Spleen (tissue), 11 donors: ENCODE measurements at regions not wholly inside any gene's neighbourhood (a gene's known extent, or its start where the extent isn't known, plus 50 kb on each side); places are given as distances from the start of the nearest gene placed in this dataset.

ENCODE experiments used
- DNase-seq: peaks from one replicate; pipeline ENCODE4 v3.0.0-alpha.2; 2020
- H3K27ac ChIP-seq, 8 donors: fragments of 200-600 bp; sonication (generic) in 7 of 8; 1 replicate in 4 of 8; 2 replicates in 4 of 8; pipeline versions ENCODE4 v1.5.0 to v1.8.0; 2016 to 2021; ENCODE audit warnings: inconsistent platforms in 4 of 8, mild to moderate bottlenecking in 4 of 8, moderate library complexity in 1 of 8
- H3K27me3 ChIP-seq, 7 donors: fragments of 200-600 bp; sonication (generic) in 6 of 7; replicated peaks in 1 of 7; 1 replicate in 4 of 7; 2 replicates in 3 of 7; pipeline versions ENCODE4 v1.5.0 to v1.8.0; 2016 to 2021; ENCODE audit warnings: inconsistent platforms in 3 of 7, mild to moderate bottlenecking in 1 of 7
- H3K36me3 ChIP-seq, 6 donors: fragments of 200-600 bp; sonication (generic) in 5 of 6; 1 replicate in 4 of 6; 2 replicates in 2 of 6; pipeline versions ENCODE4 v1.5.0 to v1.8.0; 2016 to 2021; ENCODE audit warnings: inconsistent platforms in 2 of 6
- H3K4me1 ChIP-seq, 6 donors: fragments of 200-600 bp; sonication (generic) in 5 of 6; 1 replicate in 3 of 6; 2 replicates in 3 of 6; pipeline versions ENCODE4 v1.5.0 to v1.8.0; 2016 to 2021; ENCODE audit warnings: inconsistent platforms in 3 of 6
- H3K4me3 ChIP-seq, 8 donors: fragments of 200-600 bp; sonication (generic) in 7 of 8; 1 replicate in 4 of 8; 2 replicates in 4 of 8; pipeline versions ENCODE4 v1.5.0 to v1.8.0; 2016 to 2021; ENCODE audit warnings: inconsistent platforms in 4 of 8, mild to moderate bottlenecking in 4 of 8, moderate library complexity in 2 of 8
- H3K9me3 ChIP-seq, 8 donors: fragments of 200-600 bp; sonication (generic) in 7 of 8; 1 replicate in 4 of 8; 2 replicates in 4 of 8; pipeline versions ENCODE4 v1.5.0 to v1.8.0; 2016 to 2021; ENCODE audit warnings: inconsistent platforms in 4 of 8
- CTCF ChIP-seq, 11 experiments: fragments of 200-600 bp in 7 of 11; fragments of 450-650 bp in 4 of 11; sonication (generic) in 4 of 11; IDR thresholded peaks in 8 of 11; conservative IDR thresholded peaks in 3 of 11; 1 replicate in 7 of 11; 2 replicates in 4 of 11; pipeline versions ENCODE4 v1.4.0 to v1.8.0; 2016 to 2021; ENCODE audit warnings: antibody characterized with exemption in 11 of 11, inconsistent platforms in 4 of 11, mild to moderate bottlenecking in 1 of 11
- POLR2A ChIP-seq, 3 donors: fragments of 450-650 bp; IDR thresholded peaks; one replicate each; pipeline ENCODE4 v1.5.1; 2017; ENCODE audit warnings: antibody characterized with exemption in 3 of 3, mild to moderate bottlenecking in 1 of 3
- POLR2AphosphoS5 ChIP-seq, 3 donors: sonication (generic); formaldehyde crosslinking; IDR thresholded peaks; one replicate each; pipeline ENCODE4 v1.5.1; 2017; ENCODE audit warnings: antibody characterized with exemption in 3 of 3
- WGBS, 5 donors: extraction: QIAGEN DNeasy Blood & Tissue Kit in 3 of 5; methylation state at CpG; one replicate each; pipeline versions ENCODE4 v1.1.5 to v1.1.7; 2013 to 2018; 5-methylcytosine and 5-hydroxymethylcytosine counted together
- intact Hi-C: fragments of 100-400 bp; cut with DNase I; formaldehyde crosslinking; loops from one replicate; pipeline ENCODE4 v1.15.0; 2023; ENCODE audit warnings: low total_unique reads
- donor health status: healthy with polysubstance abuse.
- donor health status: DM: no; HTN: no; CAD: no; lungs with moderate emphysema.
- donor health status: DM: no; HTN: no; CAD: no.
- donor health status: Bipolar disorder and iron deficiency.
- donor health status: healthy.
- donor health status: DM: no; HTN: no; CAD: no.
- donor health status: DM: yes; HTN: yes; CAD: no.

DNA sequence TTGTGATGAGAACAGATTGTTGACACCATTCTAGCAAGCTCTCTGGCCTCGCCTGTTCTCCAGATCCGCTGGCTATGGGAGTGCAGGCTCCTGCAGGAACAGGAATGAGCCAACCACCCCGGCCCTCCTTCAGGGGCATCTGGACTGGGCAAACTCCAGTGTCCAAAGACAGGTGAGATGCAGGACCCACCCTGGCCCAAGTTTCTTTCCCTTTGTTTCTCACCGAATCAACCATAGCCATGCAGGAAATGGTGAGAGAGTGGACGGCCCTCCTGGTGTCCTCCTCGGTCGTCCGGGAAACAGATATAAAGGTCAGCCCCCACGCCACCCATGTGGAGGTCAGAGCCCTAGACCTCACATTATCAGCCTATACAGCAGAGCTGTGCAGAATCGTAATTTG is 108.6 kb upstream of the IRX2 start:
- Histone ChIP-seq H3K4me1 (no peaks in the 10 kb centered on the region), H3K27me3 (peaks cover 0 to 3% (median 0%) of the 10 kb centered on the region in 7 donors), H3K4me3 (no peak overlapping the region), H3K9me3 (peaks cover 0 to 20% (median 2%) of the 10 kb centered on the region in 8 donors), H3K36me3 (no peaks in the 10 kb centered on the region), H3K27ac (no peak overlapping the region)
- TF ChIP-seq POLR2AphosphoS5 (IDR thresholded peaks at IDR 0.05): no peak
- TF ChIP-seq POLR2A (IDR thresholded peaks at IDR 0.05): no peak
- TF ChIP-seq CTCF (IDR thresholded peaks at IDR 0.05 in 8 of 11, conservative IDR thresholded peaks at IDR 0.05 in 3 of 11): no peak
- no peak for DNase-seq
- 53 to 66% (median 59%) methylated on average over 10 of the region's 10 CpGs for WGBS, 5 donors
- intact Hi-C loops: no loop called here

DNA sequence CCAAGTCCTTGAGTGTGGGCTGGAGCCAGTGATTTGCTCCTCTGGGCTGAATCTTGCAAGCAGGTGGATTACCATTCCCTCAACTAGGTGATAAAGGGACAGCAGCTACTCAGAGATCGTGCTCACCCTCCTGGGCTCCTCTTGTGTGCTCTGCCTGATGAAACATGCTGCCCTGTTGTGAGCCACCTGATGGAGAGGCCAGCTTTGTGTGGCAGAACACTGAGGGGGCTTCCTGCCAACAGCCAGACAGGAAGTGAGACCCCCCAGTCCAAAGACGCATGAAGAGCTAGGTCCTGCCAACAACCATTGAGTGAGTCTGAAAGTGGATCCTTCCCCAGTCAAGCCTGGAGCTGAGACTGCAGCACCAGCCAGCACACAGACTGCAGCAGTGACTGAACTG is 106.4 kb upstream of the IRX2 start:
- H3K4me1 ChIP-seq: no peaks in the 10 kb centered on the region
- no peak for TF ChIP-seq POLR2AphosphoS5 (IDR thresholded peaks at IDR 0.05)
- TF ChIP-seq POLR2A (IDR thresholded peaks at IDR 0.05): no peak
- no peak for TF ChIP-seq CTCF (IDR thresholded peaks at IDR 0.05 in 8 of 11, conservative IDR thresholded peaks at IDR 0.05 in 3 of 11)
- no peak for DNase-seq
- WGBS, 5 donors: 41 to 54% (median 43%) methylated on average over 2 of the region's 2 CpGs
- intact Hi-C loops: no loop called here
- no peaks in the 10 kb centered on the region for H3K36me3 ChIP-seq
- peaks cover 0 to 3% (median 0%) of the 10 kb centered on the region in 7 donors for H3K27me3 ChIP-seq
- H3K4me3 ChIP-seq: no peak overlapping the region
- no peak overlapping the region for H3K27ac ChIP-seq
- peaks cover 0 to 9% (median 0%) of the 10 kb centered on the region in 8 donors for H3K9me3 ChIP-seq

GRCh38 chr5:2856206-2856605 is 104.7 kb upstream of the IRX2 start:
- WGBS, 5 donors: 80 to 86% (median 84%) methylated on average over 13 of the region's 13 CpGs
- TF ChIP-seq CTCF (IDR thresholded peaks at IDR 0.05 in 8 of 11, conservative IDR thresholded peaks at IDR 0.05 in 3 of 11) (no peak), POLR2A (IDR thresholded peaks at IDR 0.05) (no peak), POLR2AphosphoS5 (IDR thresholded peaks at IDR 0.05) (no peak)

DNA sequence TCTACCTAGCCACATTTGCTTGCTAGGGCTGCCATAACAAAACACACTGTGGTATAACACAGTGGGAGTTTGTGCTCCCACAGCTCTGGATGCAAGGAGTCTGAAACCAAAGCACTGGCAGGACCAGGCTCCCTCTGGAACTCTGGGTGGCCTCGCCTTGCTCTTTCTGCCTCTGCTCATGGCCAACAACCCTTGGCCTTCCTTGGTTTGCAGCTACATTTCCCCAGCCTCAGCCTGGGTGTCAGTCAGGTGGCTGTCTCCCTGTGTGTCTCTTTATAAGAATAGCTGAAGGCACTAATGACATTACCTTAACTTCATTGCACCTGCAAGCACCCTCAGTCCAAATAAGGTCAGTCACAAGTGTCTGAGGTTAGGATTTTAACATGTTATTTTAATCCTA is 101.0 kb upstream of the IRX2 start:
- no peaks in the 10 kb centered on the region for H3K27me3 ChIP-seq
- no peaks in the 10 kb centered on the region for H3K4me1 ChIP-seq
- H3K27ac ChIP-seq: no peak overlapping the region
- peaks cover 0 to 9% (median 0%) of the 10 kb centered on the region in 8 donors for H3K9me3 ChIP-seq
- 69 to 95% (median 80%) methylated on average over 1 of the region's 1 CpG for WGBS, 5 donors
- TF ChIP-seq CTCF (IDR thresholded peaks at IDR 0.05 in 8 of 11, conservative IDR thresholded peaks at IDR 0.05 in 3 of 11): no peak
- H3K36me3 ChIP-seq: no peaks in the 10 kb centered on the region
- DNase-seq: no peak
- intact Hi-C loops: no loop called here
- no peak overlapping the region for H3K4me3 ChIP-seq

More at GRCh38 chr5:2856206-2856605, 104.7 kb upstream of the IRX2 start:
- Histone ChIP-seq H3K27me3 (peaks cover 0 to 3% (median 0%) of the 10 kb centered on the region in 7 donors), H3K9me3 (peaks cover 0 to 9% (median 0%) of the 10 kb centered on the region in 8 donors), H3K36me3 (no peaks in the 10 kb centered on the region), H3K27ac (no peak overlapping the region), H3K4me1 (no peaks in the 10 kb centered on the region), H3K4me3 (no peak overlapping the region)
- DNase-seq: no peak
- intact Hi-C loops: no loop called here
